Left ventricle myocardium inferior (tissue), 1 donor: ENCODE measurements at regions not wholly inside any gene's neighbourhood (a gene's known extent, or its start where the extent isn't known, plus 50 kb on each side); places are given as distances from the start of the nearest gene placed in this dataset.

Experiments
- DNase-seq: peaks from one replicate; pipeline ENCODE4 v3.0.0-alpha.2; 2020
- H3K27ac ChIP-seq: fragments of 200-600 bp; replicated peaks from 2 replicates; pipeline ENCODE4 v1.8.0; 2021
- H3K27me3 ChIP-seq: fragments of 200-600 bp; 2 replicates; pipeline ENCODE4 v1.8.0; 2021; ENCODE audit warnings: low read depth
- H3K36me3 ChIP-seq: fragments of 200-600 bp; 2 replicates; pipeline ENCODE4 v1.8.0; 2021
- H3K4me1 ChIP-seq: fragments of 200-600 bp; 2 replicates; pipeline ENCODE4 v1.8.0; 2021
- H3K4me3 ChIP-seq: fragments of 200-600 bp; 2 replicates; pipeline ENCODE4 v1.8.0; 2021; ENCODE audit warnings: mild to moderate bottlenecking, moderate library complexity
- H3K9me3 ChIP-seq: fragments of 200-600 bp; replicated peaks from 2 replicates; pipeline ENCODE4 v1.8.0; 2021
- intact Hi-C: fragments of 100-400 bp; cut with micrococcal nuclease; formaldehyde crosslinking; loops from one replicate; pipeline ENCODE4 v1.11.0; 2022
- TF ChIP-seq, protein P1 (sequence below): fragments of 200-600 bp; IDR thresholded peaks from 2 replicates; pipeline ENCODE4 v1.8.0; 2021; ENCODE audit warnings: antibody characterized with exemption, mild to moderate bottlenecking, borderline replicate concordance
- donor health status: DM: no; HTN: yes; CAD: no; lungs with severe emphysema.

GRCh38 chr5:4137781-4138180 is 542.1 kb downstream of the IRX1 start:
- DNase-seq, result no peak
- intact Hi-C loops, result no loop called here
- TF ChIP-seq, protein P1, sequence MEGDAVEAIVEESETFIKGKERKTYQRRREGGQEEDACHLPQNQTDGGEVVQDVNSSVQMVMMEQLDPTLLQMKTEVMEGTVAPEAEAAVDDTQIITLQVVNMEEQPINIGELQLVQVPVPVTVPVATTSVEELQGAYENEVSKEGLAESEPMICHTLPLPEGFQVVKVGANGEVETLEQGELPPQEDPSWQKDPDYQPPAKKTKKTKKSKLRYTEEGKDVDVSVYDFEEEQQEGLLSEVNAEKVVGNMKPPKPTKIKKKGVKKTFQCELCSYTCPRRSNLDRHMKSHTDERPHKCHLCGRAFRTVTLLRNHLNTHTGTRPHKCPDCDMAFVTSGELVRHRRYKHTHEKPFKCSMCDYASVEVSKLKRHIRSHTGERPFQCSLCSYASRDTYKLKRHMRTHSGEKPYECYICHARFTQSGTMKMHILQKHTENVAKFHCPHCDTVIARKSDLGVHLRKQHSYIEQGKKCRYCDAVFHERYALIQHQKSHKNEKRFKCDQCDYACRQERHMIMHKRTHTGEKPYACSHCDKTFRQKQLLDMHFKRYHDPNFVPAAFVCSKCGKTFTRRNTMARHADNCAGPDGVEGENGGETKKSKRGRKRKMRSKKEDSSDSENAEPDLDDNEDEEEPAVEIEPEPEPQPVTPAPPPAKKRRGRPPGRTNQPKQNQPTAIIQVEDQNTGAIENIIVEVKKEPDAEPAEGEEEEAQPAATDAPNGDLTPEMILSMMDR, result no peak
- no peaks in the 10 kb centered on the region for H3K4me1 ChIP-seq
- H3K27me3 ChIP-seq, result peaks cover 2% of the 10 kb centered on the region
- no peak overlapping the region for H3K27ac ChIP-seq
- H3K4me3 ChIP-seq, result no peak overlapping the region
- H3K36me3 ChIP-seq, result no peaks in the 10 kb centered on the region
- no peaks in the 10 kb centered on the region for H3K9me3 ChIP-seq

DNA sequence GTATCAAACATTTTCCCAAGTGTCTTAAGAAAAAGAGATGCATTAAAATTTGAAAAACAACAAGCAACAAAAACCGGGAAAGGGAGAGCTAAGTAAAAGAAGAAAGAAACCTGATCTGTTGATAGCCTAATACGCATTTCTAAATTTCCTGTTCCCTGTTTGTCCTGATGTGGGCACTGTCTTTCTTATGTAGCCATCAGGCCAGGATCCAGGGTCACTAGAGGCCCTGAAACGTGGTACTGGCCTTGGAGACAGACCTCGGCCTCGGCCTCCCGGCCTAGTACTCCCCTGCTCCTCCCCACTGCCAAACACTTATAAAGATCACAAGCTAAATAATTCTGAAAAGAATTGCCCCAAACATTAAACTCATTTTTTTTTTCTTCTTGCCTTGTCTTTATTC is 547.2 kb downstream of the IRX1 start:
- no peak overlapping the region for H3K4me3 ChIP-seq
- TF ChIP-seq, protein P1, result no peak
- no peak overlapping the region for H3K27ac ChIP-seq
- intact Hi-C loops, result no loop called here
- no peaks in the 10 kb centered on the region for H3K9me3 ChIP-seq
- no peaks in the 10 kb centered on the region for H3K27me3 ChIP-seq
- H3K4me1 ChIP-seq, result no peaks in the 10 kb centered on the region
- no peaks in the 10 kb centered on the region for H3K36me3 ChIP-seq
- no peak for DNase-seq

DNA sequence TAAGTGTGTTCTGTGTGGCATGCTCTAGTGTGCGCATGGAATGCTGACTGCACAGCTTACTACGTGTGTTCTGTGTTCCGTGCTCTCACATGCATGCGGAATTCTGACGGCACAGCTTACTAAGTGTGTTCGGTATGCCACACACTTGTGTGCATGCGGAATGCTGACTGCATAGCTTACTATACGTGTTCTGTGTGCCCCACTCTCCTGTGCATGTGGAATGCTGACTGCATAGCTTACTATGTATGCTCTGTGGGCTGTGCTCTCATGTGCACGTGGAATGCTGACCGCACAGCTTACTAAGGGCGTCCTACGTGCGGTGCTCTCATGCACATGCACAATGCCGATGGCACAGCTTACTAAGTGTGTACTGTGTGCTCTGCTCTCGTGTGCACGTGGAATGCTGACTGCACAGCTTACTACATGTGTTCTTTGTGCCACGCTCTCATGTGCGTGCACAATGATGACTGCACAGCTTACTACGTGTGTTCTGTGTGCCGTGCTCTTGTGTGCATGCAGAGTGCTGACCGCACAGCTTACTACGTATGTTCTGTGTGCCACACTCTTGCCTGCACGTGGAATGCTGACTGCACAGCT is 548.9 kb downstream of the IRX1 start:
- TF ChIP-seq, protein P1, result no peak
- H3K36me3 ChIP-seq, result no peaks in the 10 kb centered on the region
- no peak overlapping the region for H3K27ac ChIP-seq
- DNase-seq, result no peak
- H3K9me3 ChIP-seq, result no peaks in the 10 kb centered on the region
- intact Hi-C loops, result no loop called here
- H3K4me1 ChIP-seq, result no peaks in the 10 kb centered on the region
- no peak overlapping the region for H3K4me3 ChIP-seq
- no peaks in the 10 kb centered on the region for H3K27me3 ChIP-seq

DNA sequence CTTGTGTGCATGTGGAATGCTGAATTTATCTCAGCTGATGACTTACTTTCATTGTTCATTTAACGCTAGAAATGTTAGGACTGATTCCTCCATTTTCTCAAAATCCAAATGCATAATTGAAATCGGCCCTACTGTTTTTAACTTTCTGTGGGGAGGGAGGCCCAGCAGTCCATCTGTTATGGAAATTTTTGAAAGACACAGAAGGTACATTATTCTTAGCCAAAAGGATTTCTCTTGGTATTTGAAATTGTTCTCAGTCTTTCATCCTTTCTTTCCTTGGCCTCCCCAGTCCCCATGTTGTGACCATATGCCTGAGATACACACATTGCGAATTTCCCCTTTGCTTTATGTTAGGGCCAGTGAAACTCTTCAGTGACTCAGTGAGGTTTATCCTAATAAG is 549.9 kb downstream of the IRX1 start:
- H3K9me3 ChIP-seq, result no peaks in the 10 kb centered on the region
- no peaks in the 10 kb centered on the region for H3K36me3 ChIP-seq
- H3K27ac ChIP-seq, result no peak overlapping the region
- no peak for DNase-seq
- no peaks in the 10 kb centered on the region for H3K27me3 ChIP-seq
- TF ChIP-seq, protein P1, result no peak
- no peaks in the 10 kb centered on the region for H3K4me1 ChIP-seq
- intact Hi-C loops, result no loop called here
- H3K4me3 ChIP-seq, result no peak overlapping the region

DNA sequence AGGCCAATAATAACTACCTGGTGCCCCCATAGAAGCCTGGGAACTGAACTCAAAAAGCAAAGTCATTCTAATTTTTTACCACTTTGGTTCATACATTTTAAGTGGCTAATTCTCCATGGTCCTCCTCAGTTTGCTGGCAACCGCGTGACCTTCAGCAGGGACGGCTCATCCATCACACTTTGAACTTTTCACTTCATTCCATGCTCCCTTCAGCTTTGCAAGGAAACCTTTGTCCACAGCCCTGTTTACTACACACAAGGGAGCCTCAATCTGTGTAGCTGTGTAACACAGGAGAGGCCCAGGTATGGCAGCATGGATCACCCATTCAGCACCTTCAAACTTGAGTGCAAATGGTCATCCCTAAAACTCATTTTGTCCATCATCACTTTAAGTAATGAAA is 552.4 kb downstream of the IRX1 start:
- Histone ChIP-seq H3K27me3 (no peaks in the 10 kb centered on the region), H3K4me1 (no peaks in the 10 kb centered on the region), H3K9me3 (no peaks in the 10 kb centered on the region), H3K27ac (no peak overlapping the region), H3K4me3 (no peak overlapping the region), H3K36me3 (no peaks in the 10 kb centered on the region)
- DNase-seq, result no peak
- intact Hi-C loops, result no loop called here
- TF ChIP-seq, protein P1, result no peak
